ENCODE measurements at regions not wholly inside any gene's neighbourhood (a gene's known extent, or its start where the extent isn't known, plus 50 kb on each side); places are given as distances from the start of the nearest gene placed in this dataset.

DNA sequence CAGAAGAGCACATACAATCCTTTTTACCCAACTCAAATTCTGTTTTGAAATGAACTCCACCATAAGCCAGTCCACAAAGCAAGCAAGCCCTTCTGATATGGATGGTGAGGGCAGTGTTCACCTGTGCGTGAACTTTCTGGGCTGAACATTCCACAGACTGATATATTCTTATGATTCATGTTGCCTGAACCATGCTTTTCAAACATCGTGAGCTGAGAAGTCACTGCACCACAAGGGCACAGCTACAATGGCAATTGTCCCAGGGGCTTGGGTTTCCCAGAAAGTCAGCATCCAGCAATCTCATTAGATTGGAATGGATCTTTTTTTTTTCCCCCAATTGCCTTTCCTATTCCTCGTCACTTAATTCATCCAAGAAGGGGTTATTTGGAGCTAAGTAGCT, 86.9 kb upstream of the ZNF438 start:
- TF ChIP-seq BHLHE40 (IDR thresholded peaks at IDR 0.05; ENCODE audit: borderline replicate concordance) (no peak), SP1 (IDR thresholded peaks at IDR 0.05) (no peak), FOXM1 (IDR thresholded peaks at IDR 0.05; ENCODE audit: borderline replicate concordance) (no peak), HDGF (IDR thresholded peaks at IDR 0.05; ENCODE audit: borderline replicate concordance) (no peak), TARDBP (IDR thresholded peaks at IDR 0.05) (no peak), CTBP1 (IDR thresholded peaks at IDR 0.05; ENCODE audit: borderline replicate concordance) (no peak), SUZ12 (IDR thresholded peaks at IDR 0.05) (no peak)
- TF ChIP-seq, protein P1, sequence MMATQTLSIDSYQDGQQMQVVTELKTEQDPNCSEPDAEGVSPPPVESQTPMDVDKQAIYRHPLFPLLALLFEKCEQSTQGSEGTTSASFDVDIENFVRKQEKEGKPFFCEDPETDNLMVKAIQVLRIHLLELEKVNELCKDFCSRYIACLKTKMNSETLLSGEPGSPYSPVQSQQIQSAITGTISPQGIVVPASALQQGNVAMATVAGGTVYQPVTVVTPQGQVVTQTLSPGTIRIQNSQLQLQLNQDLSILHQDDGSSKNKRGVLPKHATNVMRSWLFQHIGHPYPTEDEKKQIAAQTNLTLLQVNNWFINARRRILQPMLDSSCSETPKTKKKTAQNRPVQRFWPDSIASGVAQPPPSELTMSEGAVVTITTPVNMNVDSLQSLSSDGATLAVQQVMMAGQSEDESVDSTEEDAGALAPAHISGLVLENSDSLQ (IDR thresholded peaks at IDR 0.05), result no peak

Measured in HEK293T (cell line).